PC-3 (cell line): ENCODE measurements at regions not wholly inside any gene's neighbourhood (a gene's known extent, or its start where the extent isn't known, plus 50 kb on each side); places are given as distances from the start of the nearest gene placed in this dataset.
A peak's percentile ranks its signal among the peaks of the same experiment; 100 is the strongest.

Experiments
- ATAC-seq: fragments of 200-7000 bp; cut with Tn5 transposase; 2 replicates; pipeline ENCODE4 v1.9.1; 2020; ENCODE audit warnings: mild to moderate bottlenecking, moderate library complexity
- BruUV-seq: library from RNA; stranded (reverse); fragments of 400-500 nt; replicated peaks from 2 replicates; lab custom pipeline; 2021; lab: Mats Ljungman, UMichigan
- CTCF ChIA-PET: fragments of 300-600 bp; sonication (Branson Sonifier 250); formaldehyde crosslinking; loops from one replicate; lab custom pipeline; 2022; ENCODE audit warnings: antibody characterized with exemption; lab: Charles Lee
- POLR2A ChIA-PET: fragments of 300-600 bp; sonication (Branson Sonifier 250); formaldehyde crosslinking; loops from one replicate; lab custom pipeline; 2022; ENCODE audit warnings: antibody characterized with exemption; ENCODE audit not compliant: unreplicated experiment; lab: Charles Lee
- DNase-seq: peaks from one replicate; pipeline ENCODE4 v3.0.0-alpha.2; 2015
- H2AFZ ChIP-seq: fragments of 300-600 bp; sonication (generic); 2 replicates; pipeline ENCODE4 v1.6.0; 2016; ENCODE audit warnings: antibody characterized with exemption, low read length
- H3F3A ChIP-seq: fragments of 300-600 bp; sonication (generic); one replicate; pipeline ENCODE4 v1.6.0; 2017; ENCODE audit warnings: antibody characterized with exemption, low read length, control low read depth, mild to moderate bottlenecking; ENCODE audit not compliant: unreplicated experiment
- H3K27ac ChIP-seq: fragments of 300-600 bp; sonication (generic); 2 replicates; pipeline ENCODE4 v1.5.1; 2016; ENCODE audit warnings: mild to moderate bottlenecking, low read length
- H3K27me3 ChIP-seq: fragments of 300-600 bp; sonication (generic); 2 replicates; pipeline ENCODE4 v1.6.1; 2016; ENCODE audit warnings: low read length, mixed read lengths
- H3K36me3 ChIP-seq: fragments of 300-600 bp; sonication (generic); 2 replicates; pipeline ENCODE4 v1.6.1; 2016; ENCODE audit warnings: low read depth, mixed run types, low read length, mixed read lengths
- H3K4me1 ChIP-seq: fragments of 300-600 bp; sonication (generic); 2 replicates; pipeline ENCODE4 v1.5.1; 2016; ENCODE audit warnings: low read length; ENCODE audit not compliant: insufficient read depth
- H3K4me2 ChIP-seq: fragments of 300-600 bp; sonication (generic); 2 replicates; pipeline ENCODE4 v1.6.0; 2016; ENCODE audit warnings: low read length
- H3K4me3 ChIP-seq: fragments of 300-600 bp; sonication (generic); 2 replicates; pipeline ENCODE4 v1.5.1; 2016; ENCODE audit warnings: mild to moderate bottlenecking, low read length, mixed read lengths
- H3K79me2 ChIP-seq: fragments of 300-600 bp; sonication (generic); 2 replicates; pipeline ENCODE4 v1.6.1; 2017; ENCODE audit warnings: low read length, mixed read lengths
- H3K9ac ChIP-seq: fragments of 300-600 bp; sonication (generic); 2 replicates; pipeline ENCODE4 v1.6.0; 2016; ENCODE audit warnings: mild to moderate bottlenecking, low read length
- H3K9me2 ChIP-seq: fragments of 300-600 bp; sonication (generic); replicated peaks from 2 replicates; pipeline ENCODE4 v1.6.1; 2016; ENCODE audit warnings: mixed run types, low read length, mixed read lengths
- H3K9me3 ChIP-seq: fragments of 300-600 bp; sonication (generic); 2 replicates; pipeline ENCODE4 v1.6.1; 2016; ENCODE audit warnings: low read length, mixed read lengths
- H4K20me1 ChIP-seq: fragments of 300-600 bp; sonication (generic); 2 replicates; pipeline ENCODE4 v1.6.1; 2016; ENCODE audit warnings: low read length, mixed read lengths
- CTCF ChIP-seq: fragments of 300-600 bp; sonication (generic); conservative IDR thresholded peaks from 2 replicates; pipeline ENCODE4 v1.5.1; 2017; ENCODE audit warnings: antibody characterized with exemption, low read depth, mild to moderate bottlenecking, low read length
- EZH2 ChIP-seq: fragments of 300-600 bp; sonication (generic); IDR thresholded peaks from one replicate; pipeline ENCODE4 v1.6.1; 2017; ENCODE audit warnings: antibody characterized with exemption, mild to moderate bottlenecking, low read length; ENCODE audit not compliant: unreplicated experiment
- EZH2phosphoT487 ChIP-seq: fragments of 300-600 bp; sonication (generic); IDR thresholded peaks from 2 replicates; pipeline ENCODE4 v1.6.1; 2018; ENCODE audit warnings: mild to moderate bottlenecking, antibody characterized with exemption, low read length, borderline replicate concordance
- intact Hi-C: fragments of 100-400 bp; cut with micrococcal nuclease; formaldehyde crosslinking; loops from 2 replicates; pipeline ENCODE4 v1.9.0; 2023

DNA sequence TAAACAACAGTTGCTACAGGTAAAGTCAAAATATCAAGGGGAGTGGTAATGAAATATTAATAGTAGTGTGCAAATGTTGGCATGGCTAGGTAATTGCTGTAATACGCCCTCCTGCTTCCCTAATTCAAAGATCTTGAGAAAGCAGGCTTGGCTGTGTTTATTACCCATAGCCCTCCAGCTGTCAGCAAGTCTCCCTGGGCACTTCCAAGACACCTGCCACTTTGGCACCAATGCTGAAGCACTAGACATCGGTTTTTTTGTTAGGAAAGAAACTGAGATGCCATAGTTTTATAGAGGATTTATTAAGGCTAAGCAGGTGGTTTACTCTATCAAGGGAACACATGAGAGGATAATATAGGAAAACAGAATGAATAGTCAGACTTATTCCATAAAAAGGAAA is 64.4 kb downstream of the P2RY1 start:
- no peaks in the 10 kb centered on the region for H3K4me1 ChIP-seq
- no peaks in the 10 kb centered on the region for H3K9me3 ChIP-seq
- no peak overlapping the region for H2AFZ ChIP-seq
- no peak overlapping the region for H3K27ac ChIP-seq
- DNase-seq = no peak
- no peaks in the 10 kb centered on the region for H3K9me2 ChIP-seq
- TF ChIP-seq CTCF = no peak
- no peak for TF ChIP-seq EZH2
- TF ChIP-seq EZH2phosphoT487 = no peak
- H3K36me3 ChIP-seq = no peaks in the 10 kb centered on the region
- H3K79me2 ChIP-seq = no peaks in the 10 kb centered on the region
- intact Hi-C loops = no loop called here
- H3K27me3 ChIP-seq = peaks cover 4% of the 10 kb centered on the region; the same call in 1 of the 2 replicates
- ATAC-seq = no peak
- H3K4me2 ChIP-seq = no peak overlapping the region
- H3K9ac ChIP-seq = no peak overlapping the region
- CTCF ChIA-PET = no interaction called here
- POLR2A ChIA-PET = interaction anchor here (0.7 kb wide), 1 partner anchor 1118 kb away, joined by 8 read pairs; no protein-coding TSS in a partner anchor
- no peaks in the 10 kb centered on the region for H4K20me1 ChIP-seq
- no peaks in the 10 kb centered on the region for H3F3A ChIP-seq
- BruUV-seq = no TSS peak
- no peak overlapping the region for H3K4me3 ChIP-seq

GRCh38 chr3:152902141-152902669 is 67.3 kb downstream of the P2RY1 start:
- Histone ChIP-seq H2AFZ (no peak overlapping the region), H3K4me1 (no peaks in the 10 kb centered on the region), H3F3A (no peaks in the 10 kb centered on the region), H3K27ac (no peak overlapping the region), H3K27me3 (no peaks in the 10 kb centered on the region), H3K79me2 (no peaks in the 10 kb centered on the region), H3K9me2 (no peaks in the 10 kb centered on the region), H3K9me3 (no peaks in the 10 kb centered on the region), H3K36me3 (no peaks in the 10 kb centered on the region), H4K20me1 (no peaks in the 10 kb centered on the region), H3K4me2 (no peak overlapping the region), H3K4me3 (no peak overlapping the region), H3K9ac (no peak overlapping the region)
- peak; percentile 40 for DNase-seq
- intact Hi-C loops = no loop called here
- CTCF ChIA-PET = no interaction called here
- POLR2A ChIA-PET = no interaction called here
- TF ChIP-seq CTCF (no peak), EZH2phosphoT487 (no peak), EZH2 (no peak)
- ATAC-seq = peak; percentile 20
- no TSS peak for BruUV-seq

DNA sequence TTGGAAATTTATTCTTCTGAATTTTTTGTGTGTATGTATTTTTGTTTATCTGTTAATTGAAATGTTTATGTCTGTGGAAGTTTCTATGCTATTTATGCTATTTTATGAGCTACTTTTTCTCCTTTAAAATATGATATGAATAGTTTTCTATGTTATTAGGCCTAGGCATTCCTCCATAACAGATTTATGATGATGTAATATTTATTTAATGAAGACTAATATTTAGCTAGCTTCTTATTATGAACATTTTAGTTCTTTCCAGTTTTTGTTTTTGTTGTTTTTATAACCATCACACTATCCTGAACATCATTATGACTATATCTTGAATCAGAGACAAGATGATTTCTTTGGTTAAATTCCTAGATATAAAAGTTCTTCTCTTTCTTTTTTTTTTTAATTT is 70.7 kb downstream of the P2RY1 start:
- Histone ChIP-seq H4K20me1 (no peaks in the 10 kb centered on the region), H2AFZ (no peak overlapping the region), H3K27ac (no peak overlapping the region), H3K36me3 (no peaks in the 10 kb centered on the region), H3K4me3 (no peak overlapping the region), H3K9me2 (no peaks in the 10 kb centered on the region), H3K4me1 (0 out of 2 replicates have a peak, but pooled peaks cover 6% of the 10 kb centered on the region), H3K4me2 (no peak overlapping the region), H3K27me3 (no peaks in the 10 kb centered on the region), H3K9ac (no peak overlapping the region), H3K79me2 (no peaks in the 10 kb centered on the region), H3F3A (no peaks in the 10 kb centered on the region), H3K9me3 (no peaks in the 10 kb centered on the region)
- intact Hi-C loops = no loop called here
- ChIA-PET CTCF (interaction anchor here (0.6 kb wide), 1 partner anchor 397 kb away, joined by 6 read pairs; no protein-coding TSS in a partner anchor), POLR2A (no interaction called here)
- DNase-seq (no peak), ATAC-seq (no peak)
- no TSS peak for BruUV-seq
- no peak for TF ChIP-seq CTCF
